HG03469 (cell line): ENCODE measurements at regions not wholly inside any gene's neighbourhood (a gene's known extent, or its start where the extent isn't known, plus 50 kb on each side); places are given as distances from the start of the nearest gene placed in this dataset.

Experiments
- ATAC-seq: cut with Tn5 transposase; IDR thresholded peaks from one replicate; pipeline ENCODE4 v1.9.1; 2021; ENCODE audit warnings: mild to moderate bottlenecking, moderate library complexity, moderate number of reproducible peaks; ENCODE audit not compliant: unreplicated experiment

GRCh38 chr3:99376926-99377325, 261.5 kb upstream of the COL8A1 start:
- ATAC-seq = no peak

GRCh38 chr3:99373846-99374210, 264.6 kb upstream of the COL8A1 start:
- ATAC-seq = no peak

DNA sequence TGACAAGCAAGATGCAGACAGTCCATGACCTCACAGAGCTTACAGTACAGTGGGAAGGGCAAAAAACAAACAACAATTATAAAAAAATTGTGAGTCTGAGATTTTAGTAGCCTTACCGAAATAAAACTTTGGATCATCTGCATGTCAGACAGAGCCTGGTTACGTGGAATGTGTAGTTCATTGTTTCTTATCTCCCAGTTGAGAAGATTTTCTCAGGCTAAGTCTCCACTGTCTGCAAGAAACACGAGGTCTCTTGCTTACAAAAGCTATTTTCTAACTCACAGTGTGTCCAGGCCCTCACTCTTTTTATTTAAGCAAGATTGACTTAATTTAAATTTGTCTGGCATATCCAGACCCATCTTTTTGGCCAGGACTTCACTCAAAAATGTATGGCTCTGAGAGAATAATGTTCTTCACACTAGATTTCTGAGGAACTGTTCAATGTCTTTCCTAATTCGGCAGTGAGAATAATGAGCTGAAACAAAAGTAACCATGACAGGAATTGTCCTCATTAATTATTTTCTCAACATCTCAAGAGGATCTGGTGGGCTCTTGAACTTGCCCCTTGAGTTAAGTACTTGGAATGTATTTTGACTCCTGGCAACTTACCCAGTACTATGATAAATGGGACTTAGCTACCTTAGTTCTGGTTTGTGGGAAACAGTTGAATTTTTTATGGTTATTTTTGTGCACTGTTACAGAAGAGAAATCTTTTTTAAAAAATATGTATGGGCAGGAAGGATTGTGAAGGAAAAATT, 265.1 kb upstream of the COL8A1 start:
- ATAC-seq = no peak

GRCh38 chr3:99366663-99367429, 271.5 kb upstream of the COL8A1 start:
- ATAC-seq = no peak

GRCh38 chr3:99365979-99366378, 272.4 kb upstream of the COL8A1 start:
- ATAC-seq = no peak

DNA sequence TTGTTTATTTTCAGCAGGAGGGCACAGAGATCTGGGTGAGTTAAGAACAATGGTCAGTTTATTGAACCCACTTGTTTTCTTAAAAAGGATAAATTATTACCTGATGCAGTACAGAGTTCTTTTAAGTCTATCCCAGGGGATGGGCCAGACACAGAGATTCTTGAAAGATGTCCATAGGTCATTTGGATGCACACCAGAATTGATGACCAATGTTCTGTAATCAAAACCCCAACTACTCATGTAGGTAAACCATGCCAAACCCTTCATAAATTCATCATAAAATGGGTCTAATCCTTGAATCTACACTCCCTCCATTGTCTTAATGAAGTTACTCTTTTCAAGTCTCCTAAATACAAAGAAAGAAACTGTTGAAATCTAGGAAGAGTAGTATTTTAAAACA, 273.0 kb upstream of the COL8A1 start:
- ATAC-seq = no peak

DNA sequence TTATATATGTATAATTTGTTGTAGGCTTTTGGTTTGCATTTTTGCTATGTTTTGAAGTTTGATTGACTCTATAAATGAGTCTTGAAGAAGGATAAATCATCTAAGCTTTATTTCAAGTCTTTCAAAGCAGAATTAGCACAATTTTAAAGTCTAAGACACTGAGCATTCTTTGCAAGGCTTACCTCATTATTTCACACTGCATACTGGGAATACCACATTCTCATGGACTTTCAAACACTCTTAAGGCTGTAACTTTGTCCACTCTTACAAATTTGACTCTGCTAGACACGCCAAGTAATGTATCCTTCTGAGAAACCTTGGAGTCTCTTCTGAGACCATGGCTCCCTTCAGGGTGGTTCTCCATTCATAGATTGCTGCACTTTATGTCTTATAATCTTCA, 281.3 kb upstream of the COL8A1 start:
- ATAC-seq = no peak

GRCh38 chr3:99356696-99357095, 281.7 kb upstream of the COL8A1 start:
- ATAC-seq = no peak

DNA sequence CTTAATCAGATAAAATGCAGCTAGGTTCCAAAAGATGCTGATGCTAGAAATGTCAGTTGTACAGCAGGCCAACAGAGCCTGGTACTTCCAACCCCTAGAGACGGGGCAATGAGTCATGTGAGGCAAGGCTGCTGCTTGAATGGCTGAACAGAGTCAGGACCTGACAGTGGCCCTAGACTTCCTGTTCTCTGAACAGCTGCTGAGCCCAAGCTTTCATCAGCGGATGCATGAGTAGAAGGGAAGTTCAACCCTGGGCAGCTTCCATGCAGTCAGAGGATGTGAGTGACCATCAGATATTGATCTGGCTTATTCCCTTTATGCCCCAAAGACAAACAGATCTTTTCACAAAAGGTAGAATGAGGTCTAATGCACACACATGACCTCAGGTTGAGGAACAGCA, 282.9 kb upstream of the COL8A1 start:
- ATAC-seq = no peak

DNA sequence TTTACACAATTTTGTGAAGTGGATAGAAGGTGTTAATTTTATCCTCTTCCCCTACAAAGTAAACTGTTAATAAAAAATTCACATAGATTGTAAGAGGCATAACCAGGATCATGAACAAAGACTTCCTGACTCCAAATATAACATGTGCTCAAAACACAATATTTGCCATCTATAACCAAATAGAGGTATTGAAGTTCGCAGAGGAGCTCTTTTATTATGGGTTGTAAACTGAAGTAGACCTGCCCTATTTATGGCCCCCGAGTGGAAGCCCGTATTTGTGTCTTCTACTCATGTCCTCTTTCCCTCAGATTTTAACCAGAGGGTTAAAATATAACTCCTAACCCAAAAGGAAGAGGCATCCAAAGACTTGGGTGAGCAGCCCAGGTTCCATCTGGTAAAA, 285.6 kb upstream of the COL8A1 start:
- no peak for ATAC-seq

- no peak for ATAC-seq
These were observed 287.3 kb upstream of the COL8A1 start for GRCh38 chr3:99351122-99351521.

DNA sequence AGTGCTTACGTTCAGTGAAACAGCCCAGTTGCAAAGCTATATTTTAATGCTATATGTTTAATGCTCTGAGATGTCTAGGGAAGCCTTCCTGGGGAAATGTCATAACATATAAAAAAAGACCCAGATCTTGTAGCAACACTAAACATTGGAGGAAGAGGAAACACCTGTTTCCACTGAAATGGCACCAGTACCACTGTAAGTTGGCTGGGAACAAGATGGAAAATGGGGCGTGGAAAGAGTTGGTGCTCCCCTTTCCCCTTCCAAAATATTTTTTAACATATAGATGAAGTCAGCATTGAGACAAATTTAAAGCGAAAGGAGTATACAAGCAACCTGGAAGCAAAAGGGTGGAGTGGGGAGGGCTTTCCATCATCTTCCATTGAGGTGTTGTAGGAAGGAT, 289.9 kb upstream of the COL8A1 start:
- ATAC-seq = no peak

DNA sequence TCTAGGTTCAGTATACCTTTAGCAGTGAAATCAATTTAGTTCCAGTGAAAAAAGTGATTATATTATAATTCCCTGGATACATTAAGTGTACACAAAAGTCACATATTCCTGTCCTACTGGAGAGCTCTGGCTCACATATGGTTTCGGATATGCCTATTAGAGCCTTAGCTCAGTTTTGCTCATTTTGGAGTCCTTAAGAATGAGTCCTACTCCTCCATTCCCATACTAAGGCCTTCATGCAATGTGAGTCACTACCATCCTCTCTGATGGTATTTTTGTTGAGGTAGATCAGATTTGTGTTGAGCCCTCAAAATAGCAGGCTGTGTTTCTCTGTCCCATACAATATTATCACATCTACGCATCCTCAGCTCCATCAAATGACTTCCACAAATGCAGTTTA, 294.2 kb upstream of the COL8A1 start:
- no peak for ATAC-seq

GRCh38 chr3:99342383-99342782, 296.0 kb upstream of the COL8A1 start:
- ATAC-seq = no peak

GRCh38 chr3:99339222-99339621, 299.2 kb upstream of the COL8A1 start:
- no peak for ATAC-seq

DNA sequence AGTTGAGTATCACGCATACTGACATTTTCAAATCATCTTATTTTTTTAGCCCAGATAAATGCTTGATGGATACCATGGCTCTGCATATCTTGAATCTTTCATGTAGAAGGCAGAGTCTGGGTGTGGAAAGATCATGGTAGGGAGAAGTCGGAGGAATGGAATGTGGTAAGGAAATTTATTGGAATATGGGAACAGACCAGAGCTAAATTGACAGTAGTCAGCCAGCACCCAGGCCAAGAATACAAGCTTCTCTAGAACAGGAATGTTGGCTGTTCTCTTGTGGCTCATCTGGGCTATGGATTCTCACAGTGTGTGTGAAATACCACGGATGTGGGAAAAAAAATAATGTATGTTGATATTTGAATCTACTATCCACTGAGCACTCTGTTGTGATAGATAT, 305.7 kb upstream of the COL8A1 start:
- no peak for ATAC-seq

DNA sequence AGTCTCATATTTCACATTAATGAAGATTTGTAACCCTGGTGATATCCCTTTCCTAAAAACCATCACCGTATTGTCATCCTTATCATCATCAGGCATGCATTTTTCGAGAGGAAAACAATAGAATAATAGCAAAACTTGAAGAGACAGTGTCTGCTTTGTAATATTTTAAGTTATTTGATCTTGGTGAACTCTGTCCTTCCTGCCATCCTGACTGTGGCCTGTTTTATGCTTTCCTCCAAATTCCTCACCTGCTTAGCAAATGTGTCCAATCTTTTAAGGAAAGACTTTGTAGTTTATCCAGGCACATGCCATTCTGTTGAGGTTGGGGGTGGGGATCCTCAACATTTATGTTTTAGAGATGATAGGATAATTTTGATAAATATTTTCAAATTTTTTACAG, 306.1 kb upstream of the COL8A1 start:
- no peak for ATAC-seq

DNA sequence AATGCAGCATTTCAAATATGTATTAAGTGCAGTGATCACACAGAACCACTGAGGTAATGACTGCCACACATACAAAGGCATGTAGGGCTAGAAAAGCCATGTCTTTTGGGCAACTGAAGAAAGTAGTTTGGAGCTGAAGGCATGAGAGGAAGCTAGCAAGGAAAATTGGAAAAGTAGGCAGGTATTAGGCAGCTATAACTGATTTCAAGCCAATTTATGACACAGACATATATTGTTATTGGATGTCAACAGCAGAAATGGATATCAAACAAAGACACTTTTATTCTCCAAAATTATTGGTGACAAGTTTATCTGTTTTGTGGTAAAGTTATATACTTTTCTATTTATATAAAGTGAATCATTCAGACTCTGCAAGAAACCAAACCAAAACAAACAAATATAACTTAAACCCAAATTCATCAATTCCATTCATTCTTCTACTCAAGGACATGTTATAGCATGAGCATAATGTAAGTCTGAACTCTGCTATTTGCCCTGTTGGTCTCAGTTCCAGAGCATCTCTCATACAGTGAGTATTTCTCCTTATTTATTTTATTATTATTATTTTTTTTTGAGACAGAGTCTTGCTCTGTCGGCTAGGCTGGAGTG, 307.4 kb upstream of the COL8A1 start:
- ATAC-seq = no peak

DNA sequence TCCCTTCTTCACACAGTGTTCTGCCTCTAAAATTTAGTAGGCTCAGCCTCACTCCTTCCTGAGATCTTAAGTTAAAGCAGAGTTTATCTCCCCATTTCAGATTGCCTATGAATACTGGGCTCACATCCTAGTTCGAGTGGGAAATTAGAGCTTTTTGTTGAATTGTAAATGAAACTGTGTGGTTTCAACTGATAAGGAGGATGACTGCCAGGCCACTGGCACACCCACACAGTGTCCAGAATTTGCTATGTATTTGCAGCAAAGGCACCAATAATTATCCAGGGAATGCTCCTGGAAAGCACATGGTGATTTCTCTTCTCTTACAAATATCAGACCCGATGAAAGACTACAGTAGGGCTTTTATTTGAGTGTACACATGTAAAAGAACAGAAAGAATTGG, 308.1 kb upstream of the COL8A1 start:
- ATAC-seq = no peak

DNA sequence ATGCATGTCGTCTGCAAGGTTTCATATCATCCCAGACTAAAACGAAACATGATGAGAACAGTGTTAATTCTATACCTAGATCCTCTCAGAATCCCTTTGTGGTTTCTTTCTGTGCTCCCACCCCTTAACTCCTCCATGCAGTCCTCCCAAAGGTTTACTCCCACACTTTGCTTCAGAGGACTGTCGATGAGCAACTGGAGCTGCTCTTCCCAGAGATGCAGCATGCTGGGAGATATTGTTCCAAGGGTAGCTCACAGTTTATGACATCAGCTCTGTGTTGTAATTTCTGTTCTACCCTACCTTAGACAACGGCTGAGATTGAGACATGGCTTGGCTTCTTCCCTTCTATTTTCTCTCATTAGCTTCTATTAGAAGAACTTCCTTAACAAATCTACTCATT, 313.0 kb upstream of the COL8A1 start:
- no peak for ATAC-seq

- no peak for ATAC-seq
These were observed 313.7 kb upstream of the COL8A1 start for GRCh38 chr3:99324636-99325203.

DNA sequence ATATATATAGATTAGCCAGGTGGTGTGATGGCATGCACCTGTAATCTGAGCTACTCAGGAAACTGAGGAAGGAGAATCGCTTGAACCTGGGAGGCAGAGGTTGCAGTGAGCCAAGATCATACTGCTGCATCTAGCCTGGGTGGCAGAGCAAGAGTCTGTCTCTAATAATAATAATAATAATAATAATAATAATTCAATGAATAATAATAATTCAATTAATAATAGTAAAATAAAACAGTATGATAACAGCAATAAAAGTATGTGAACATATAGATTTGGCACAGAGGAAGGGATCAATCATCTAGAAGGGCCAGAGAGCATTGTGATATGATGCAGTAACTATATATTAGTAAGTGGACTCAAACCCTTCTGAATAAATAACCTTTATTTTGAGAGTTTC, 314.5 kb upstream of the COL8A1 start:
- ATAC-seq = no peak
